Esophagus muscularis mucosa (tissue), 4 donors: ENCODE measurements at regions not wholly inside any gene's neighbourhood (a gene's known extent, or its start where the extent isn't known, plus 50 kb on each side); places are given as distances from the start of the nearest gene placed in this dataset.

Source experiments
- DNase-seq: peaks from one replicate; pipeline ENCODE4 v3.0.0-alpha.2; 2017; ENCODE audit errors: extremely low spot score
- H3K27ac ChIP-seq, 4 donors: fragments of 200-600 bp; sonication (generic); replicated peaks in 1 of 4; 1 replicate in 3 of 4; 2 replicates in 1 of 4; pipeline ENCODE4 v1.5.1; 2016 to 2019; ENCODE audit warnings: mild to moderate bottlenecking in 1 of 4
- H3K27me3 ChIP-seq, 4 donors: fragments of 200-600 bp; sonication (generic); one replicate each; pipeline versions ENCODE4 v1.5.1 to v1.6.0; 2016 to 2019
- H3K36me3 ChIP-seq, 4 donors: fragments of 200-600 bp; sonication (generic); one replicate each; pipeline ENCODE4 v1.5.1; 2016 to 2019
- H3K4me1 ChIP-seq, 4 donors: fragments of 200-600 bp; sonication (generic); one replicate each; pipeline ENCODE4 v1.5.1; 2016 to 2019
- H3K4me3 ChIP-seq, 4 donors: fragments of 200-600 bp; sonication (generic); 1 replicate in 2 of 4; 2 replicates in 2 of 4; pipeline ENCODE4 v1.5.1; 2016 to 2019; ENCODE audit warnings: mild to moderate bottlenecking in 4 of 4, moderate library complexity in 1 of 4
- H3K9me3 ChIP-seq, 4 donors: fragments of 200-600 bp; sonication (generic); 1 replicate in 3 of 4; 2 replicates in 1 of 4; pipeline ENCODE4 v1.5.1; 2016 to 2019
- EP300 ChIP-seq: sonication (generic); formaldehyde crosslinking; IDR thresholded peaks from one replicate; pipeline ENCODE4 v1.6.1; 2017; ENCODE audit warnings: antibody characterized with exemption
- POLR2A ChIP-seq: fragments of 450-650 bp; IDR thresholded peaks from one replicate; pipeline ENCODE4 v1.6.1; 2017; ENCODE audit warnings: antibody characterized with exemption, moderate library complexity, mild to moderate bottlenecking, low read depth
- POLR2AphosphoS5 ChIP-seq, 2 donors: sonication (generic); formaldehyde crosslinking; IDR thresholded peaks; one replicate each; pipeline ENCODE4 v1.6.1; 2017; ENCODE audit warnings: antibody characterized with exemption in 2 of 2
- WGBS: methylation state at CpG from one replicate; pipeline ENCODE4 v1.1.5; 2018; 5-methylcytosine and 5-hydroxymethylcytosine counted together
- intact Hi-C: fragments of 100-400 bp; cut with DNase I; formaldehyde crosslinking; loops from one replicate; pipeline ENCODE4 v1.15.1; 2023
- TF ChIP-seq, protein P1 (sequence below), 3 experiments: fragments of 200-600 bp in 2 of 3; fragments of 450-650 bp in 1 of 3; sonication (generic) in 2 of 3; IDR thresholded peaks; one replicate each; pipeline ENCODE4 v1.5.1; 2017 to 2019; ENCODE audit warnings: antibody characterized with exemption in 3 of 3, mild to moderate bottlenecking in 2 of 3, moderate library complexity in 1 of 3

DNA sequence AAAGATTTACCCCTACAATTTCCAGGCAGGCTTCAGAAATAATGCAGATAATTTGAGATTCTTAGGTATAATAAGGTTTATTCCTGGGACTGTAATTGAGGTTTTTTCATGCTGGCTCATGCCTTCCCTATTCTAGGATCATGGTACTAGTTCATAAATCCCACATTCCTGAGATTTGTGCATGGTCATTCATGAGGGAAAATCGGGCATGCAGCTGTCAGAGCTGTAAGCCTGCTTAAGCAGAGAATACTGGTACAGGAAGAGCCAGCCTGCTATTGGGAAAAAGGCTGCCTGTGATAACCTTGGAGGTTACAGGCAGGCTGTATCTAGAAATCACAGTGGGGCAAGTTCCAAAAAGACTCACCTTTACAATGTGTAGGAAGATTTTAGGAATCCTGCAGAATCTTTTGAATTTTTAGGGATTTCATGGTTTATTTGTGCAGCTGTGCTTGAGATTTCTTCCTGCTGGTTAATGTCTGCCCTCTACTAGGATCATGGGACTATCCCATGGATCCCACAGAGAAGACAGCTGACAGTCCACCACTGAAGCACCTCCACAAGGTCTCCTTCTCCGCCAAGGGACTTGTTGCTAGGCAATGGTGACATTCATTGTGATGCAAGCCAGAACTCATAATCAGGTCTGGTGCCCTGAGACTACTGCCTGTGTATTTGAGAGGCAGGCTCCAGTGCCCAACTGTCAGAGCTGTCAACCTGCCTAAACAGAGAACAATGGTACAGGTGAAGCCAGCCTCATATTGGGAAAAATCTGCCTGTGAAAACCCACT, 646.2 kb upstream of the TSPY4 start:
- Histone ChIP-seq H3K4me1 (no peaks in the 10 kb centered on the region), H3K27me3 (no peaks in the 10 kb centered on the region), H3K27ac (no peak overlapping the region), H3K36me3 (no peaks in the 10 kb centered on the region), H3K9me3 (no peaks in the 10 kb centered on the region), H3K4me3 (no peak overlapping the region)
- no peak for TF ChIP-seq POLR2A
- WGBS = no CpG with 5 or more reads among the region's 2 CpGs
- no peak for DNase-seq
- intact Hi-C loops = no loop called here

DNA sequence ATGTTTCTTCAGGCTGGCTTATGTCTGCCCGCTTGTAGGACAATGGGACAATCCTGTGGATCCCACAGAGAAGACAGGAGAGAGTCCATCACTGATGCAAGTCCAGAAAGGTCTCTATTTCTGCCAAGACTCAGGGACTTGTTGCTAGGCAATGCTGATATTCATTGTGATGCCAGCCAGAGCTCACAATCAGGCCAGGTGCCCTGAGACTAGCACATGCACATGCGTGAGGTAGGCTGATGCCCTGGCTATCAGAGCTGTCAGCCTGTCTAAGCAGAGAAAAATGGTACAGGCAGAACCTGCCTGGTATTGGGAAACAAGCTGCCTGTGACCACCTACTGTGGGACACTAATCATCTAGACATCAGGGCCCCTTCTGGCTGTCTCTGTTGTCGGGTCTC, 638.7 kb upstream of the TSPY4 start:
- H3K9me3 ChIP-seq = no peaks in the 10 kb centered on the region
- intact Hi-C loops = no loop called here

DNA sequence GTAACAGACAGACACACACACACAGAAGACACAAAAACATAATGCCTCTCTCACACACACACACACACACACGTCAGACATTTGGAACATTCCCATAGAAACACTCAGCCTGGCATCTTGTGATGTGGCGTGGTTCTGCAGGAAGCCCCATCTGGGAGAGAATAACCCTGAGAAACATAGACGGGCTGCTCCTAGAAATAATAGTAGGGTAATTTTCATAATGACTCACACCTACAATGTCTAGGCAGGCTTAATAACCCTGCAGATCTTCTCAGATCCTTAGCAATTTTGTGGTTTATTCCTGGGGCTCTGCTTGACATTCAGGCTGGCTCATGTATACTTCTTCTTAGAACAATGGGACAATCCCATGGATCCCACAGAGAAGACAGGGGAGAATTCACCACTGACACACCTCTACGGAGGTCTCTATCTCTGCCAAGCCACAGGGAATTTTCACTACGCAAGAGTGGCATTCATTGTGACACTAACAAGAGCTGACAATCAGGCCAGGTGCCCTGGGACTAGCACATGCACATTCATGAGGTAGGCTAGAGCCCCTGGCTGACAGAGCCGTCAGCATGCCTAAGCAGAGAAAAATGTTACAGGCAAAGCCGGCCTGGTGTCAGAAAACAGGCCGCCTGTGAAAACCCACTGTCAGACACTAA, 631.5 kb upstream of the TSPY4 start:
- Histone ChIP-seq H3K4me3 (no peak overlapping the region), H3K27me3 (no peaks in the 10 kb centered on the region), H3K36me3 (no peaks in the 10 kb centered on the region), H3K4me1 (no peaks in the 10 kb centered on the region), H3K9me3 (no peaks in the 10 kb centered on the region), H3K27ac (no peak overlapping the region)
- no peak for DNase-seq
- intact Hi-C loops = no loop called here
- TF ChIP-seq, protein P1, sequence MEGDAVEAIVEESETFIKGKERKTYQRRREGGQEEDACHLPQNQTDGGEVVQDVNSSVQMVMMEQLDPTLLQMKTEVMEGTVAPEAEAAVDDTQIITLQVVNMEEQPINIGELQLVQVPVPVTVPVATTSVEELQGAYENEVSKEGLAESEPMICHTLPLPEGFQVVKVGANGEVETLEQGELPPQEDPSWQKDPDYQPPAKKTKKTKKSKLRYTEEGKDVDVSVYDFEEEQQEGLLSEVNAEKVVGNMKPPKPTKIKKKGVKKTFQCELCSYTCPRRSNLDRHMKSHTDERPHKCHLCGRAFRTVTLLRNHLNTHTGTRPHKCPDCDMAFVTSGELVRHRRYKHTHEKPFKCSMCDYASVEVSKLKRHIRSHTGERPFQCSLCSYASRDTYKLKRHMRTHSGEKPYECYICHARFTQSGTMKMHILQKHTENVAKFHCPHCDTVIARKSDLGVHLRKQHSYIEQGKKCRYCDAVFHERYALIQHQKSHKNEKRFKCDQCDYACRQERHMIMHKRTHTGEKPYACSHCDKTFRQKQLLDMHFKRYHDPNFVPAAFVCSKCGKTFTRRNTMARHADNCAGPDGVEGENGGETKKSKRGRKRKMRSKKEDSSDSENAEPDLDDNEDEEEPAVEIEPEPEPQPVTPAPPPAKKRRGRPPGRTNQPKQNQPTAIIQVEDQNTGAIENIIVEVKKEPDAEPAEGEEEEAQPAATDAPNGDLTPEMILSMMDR (IDR thresholded peaks at IDR 0.05) = no peak
- TF ChIP-seq POLR2A (no peak), EP300 (no peak), POLR2AphosphoS5 (IDR thresholded peaks at IDR 0.05) (no peak)
- no CpG with 5 or more reads among the region's 8 CpGs for WGBS

More for the DNA sequence above, 638.7 kb upstream of the TSPY4 start:
- H3K27ac ChIP-seq = no peak overlapping the region
- no peak overlapping the region for H3K4me3 ChIP-seq
- no peaks in the 10 kb centered on the region for H3K27me3 ChIP-seq
- TF ChIP-seq POLR2AphosphoS5 (IDR thresholded peaks at IDR 0.05) = no peak
- no peak for TF ChIP-seq POLR2A
- TF ChIP-seq EP300 = no peak
- TF ChIP-seq, protein P1 (IDR thresholded peaks at IDR 0.05) = no peak
- no peaks in the 10 kb centered on the region for H3K36me3 ChIP-seq
- no peak for DNase-seq
- no CpG with 5 or more reads among the region's 3 CpGs for WGBS
- no peaks in the 10 kb centered on the region for H3K4me1 ChIP-seq

DNA sequence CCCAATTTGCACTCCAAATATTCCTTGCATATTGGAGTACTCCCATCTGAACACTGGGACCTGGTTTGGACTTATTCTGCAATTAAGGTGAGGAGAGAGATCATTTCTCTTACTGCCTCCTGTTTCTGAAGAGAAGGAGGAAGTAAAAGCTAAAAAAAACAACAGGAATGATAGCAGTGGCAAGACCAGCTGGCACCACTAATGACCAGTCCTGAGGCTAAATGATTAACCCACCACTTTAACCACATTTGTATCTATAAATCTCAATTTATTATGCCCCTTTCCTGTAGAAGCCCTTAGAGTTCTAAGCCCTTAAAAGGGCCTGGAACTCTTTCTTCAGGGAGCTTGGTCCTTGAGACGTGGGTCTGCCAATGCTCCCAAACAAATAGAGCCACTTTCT, 625.0 kb upstream of the TSPY4 start:
- intact Hi-C loops = no loop called here
- Histone ChIP-seq H3K4me1 (no peaks in the 10 kb centered on the region), H3K4me3 (no peak overlapping the region), H3K27ac (no peak overlapping the region), H3K27me3 (no peaks in the 10 kb centered on the region), H3K36me3 (no peaks in the 10 kb centered on the region), H3K9me3 (no peaks in the 10 kb centered on the region)
- TF ChIP-seq POLR2AphosphoS5 (IDR thresholded peaks at IDR 0.05) (no peak), POLR2A (no peak), EP300 (no peak)
- TF ChIP-seq, protein P1 (IDR thresholded peaks at IDR 0.05) = no peak
- no CpG with 5 or more reads among the region's 1 CpG for WGBS
- DNase-seq = no peak

DNA sequence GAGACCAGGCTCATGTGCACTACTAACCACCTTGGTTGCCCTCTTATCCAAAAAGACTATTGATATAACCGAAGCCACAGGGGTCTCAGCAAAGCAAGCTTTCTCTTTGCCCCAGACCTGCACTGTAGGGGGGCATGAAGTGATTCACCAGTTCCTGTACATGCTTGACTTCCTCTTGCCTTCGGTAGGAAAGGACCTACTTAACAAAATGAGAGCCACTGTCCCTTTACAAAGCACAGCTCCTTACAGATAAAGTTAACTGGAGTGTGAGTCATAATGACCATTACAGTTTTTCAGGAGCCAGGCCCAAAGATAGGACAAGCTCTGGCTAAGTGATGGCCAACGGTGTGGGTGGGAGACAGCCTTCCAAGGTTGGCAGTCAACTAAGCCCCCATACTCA, 622.0 kb upstream of the TSPY4 start:
- Histone ChIP-seq H3K27me3 (no peaks in the 10 kb centered on the region), H3K4me1 (no peaks in the 10 kb centered on the region), H3K4me3 (no peak overlapping the region), H3K36me3 (no peaks in the 10 kb centered on the region), H3K27ac (no peak overlapping the region), H3K9me3 (no peaks in the 10 kb centered on the region)
- intact Hi-C loops = no loop called here
- TF ChIP-seq EP300 (no peak), POLR2AphosphoS5 (IDR thresholded peaks at IDR 0.05) (no peak), POLR2A (no peak)
- TF ChIP-seq, protein P1 (IDR thresholded peaks at IDR 0.05) = no peak
- no peak for DNase-seq
- WGBS = no CpG with 5 or more reads among the region's 3 CpGs
